NCI-H345 treated with DMSO at 0.1 percent for 48 hours (cell line): ENCODE measurements at regions not wholly inside any gene's neighbourhood (a gene's known extent, or its start where the extent isn't known, plus 50 kb on each side); places are given as distances from the start of the nearest gene placed in this dataset.
A peak's percentile ranks its signal among the peaks of the same experiment; 100 is the strongest.
"Not testable (repeated sequence)": the region's sequence is repeated elsewhere in the genome, so short reads cannot be mapped to it uniquely, and the experiment has no call there.

Experiments used
- DNase-seq: peaks from one replicate; lab custom pipeline; 2025; ENCODE audit not compliant: unreplicated experiment; lab: John Stamatoyannopoulos, UW

GRCh38 chr13:56335775-56336174 is 804.9 kb upstream of the PRR20A start:
- DNase-seq = no peak

- DNase-seq = no peak
Measured at GRCh38 chr13:56338421-56338820, 802.3 kb upstream of the PRR20A start.

- DNase-seq = no peak
Measured at GRCh38 chr13:56347014-56347413, 793.7 kb upstream of the PRR20A start.

- no peak for DNase-seq
Measured at GRCh38 chr13:56349866-56350265, 790.9 kb upstream of the PRR20A start.

GRCh38 chr13:56351041-56351440 is 789.7 kb upstream of the PRR20A start:
- DNase-seq = peak; percentile 7

GRCh38 chr13:56352361-56352760 is 788.4 kb upstream of the PRR20A start:
- DNase-seq = no peak

GRCh38 chr13:56352901-56353300 is 787.8 kb upstream of the PRR20A start:
- no peak for DNase-seq

- no peak for DNase-seq
Measured at GRCh38 chr13:56356690-56357089, 784.0 kb upstream of the PRR20A start.

GRCh38 chr13:56378566-56378965 is 762.2 kb upstream of the PRR20A start:
- DNase-seq = no peak

GRCh38 chr13:56393549-56393948 is 747.2 kb upstream of the PRR20A start:
- DNase-seq = no peak

GRCh38 chr13:56396318-56396717 is 744.4 kb upstream of the PRR20A start:
- DNase-seq = no peak

GRCh38 chr13:56400774-56401173 is 739.9 kb upstream of the PRR20A start:
- DNase-seq = no peak

GRCh38 chr13:56412856-56413255 is 727.9 kb upstream of the PRR20A start:
- DNase-seq = no peak

GRCh38 chr13:56424246-56424645 is 716.5 kb upstream of the PRR20A start:
- no peak for DNase-seq

GRCh38 chr13:56457535-56458190 is 683.1 kb upstream of the PRR20A start:
- no peak for DNase-seq

GRCh38 chr13:56459286-56459685 is 681.4 kb upstream of the PRR20A start:
- DNase-seq = no peak

- no peak for DNase-seq
Measured at GRCh38 chr13:56501750-56502149, 639.0 kb upstream of the PRR20A start.

- no peak for DNase-seq
Measured at GRCh38 chr13:56510836-56511235, 629.9 kb upstream of the PRR20A start.

- not testable (repeated sequence) for DNase-seq
Measured at GRCh38 chr13:56512336-56512735, 628.4 kb upstream of the PRR20A start.

GRCh38 chr13:56515441-56515840 is 625.3 kb upstream of the PRR20A start:
- no peak for DNase-seq

- peak; percentile 76 for DNase-seq
Measured at GRCh38 chr13:56528040-56528790, 612.5 kb upstream of the PRR20A start.

GRCh38 chr13:56530096-56530495 is 610.6 kb upstream of the PRR20A start:
- DNase-seq = no peak

GRCh38 chr13:56547921-56548320 is 592.8 kb upstream of the PRR20A start:
- DNase-seq = not testable (repeated sequence)
